HEK293T (cell line): ENCODE measurements at regions not wholly inside any gene's neighbourhood (a gene's known extent, or its start where the extent isn't known, plus 50 kb on each side); places are given as distances from the start of the nearest gene placed in this dataset.

Experiments
- CTCF ChIA-PET: fragments of 350-600 bp; formaldehyde crosslinking; extraction: SDS; loops from one replicate; lab custom pipeline; 2021; ENCODE audit warnings: antibody characterized with exemption, inconsistent platforms; lab: Yijun Ruan, JAX
- POLR2A ChIA-PET: fragments of 350-600 bp; formaldehyde crosslinking; extraction: SDS; loops from one replicate; lab custom pipeline; 2020; ENCODE audit warnings: antibody characterized with exemption, inconsistent platforms; lab: Yijun Ruan, JAX
- DNase-seq: peaks from one replicate; pipeline ENCODE4 v3.0.0; 2012; ENCODE audit warnings: mixed read lengths; ENCODE audit errors: extremely low spot score
- ARNT ChIP-seq: fragments of 450-650 bp; IDR thresholded peaks from 2 replicates; pipeline ENCODE4 v1.6.1; 2017; ENCODE audit warnings: mild to moderate bottlenecking
- BHLHE40 ChIP-seq: fragments of 450-650 bp; IDR thresholded peaks from 2 replicates; pipeline ENCODE4 v1.6.1; 2016; ENCODE audit warnings: mild to moderate bottlenecking, moderate library complexity, borderline replicate concordance
- CTBP1 ChIP-seq: fragments of 450-650 bp; IDR thresholded peaks from 2 replicates; pipeline ENCODE4 v1.6.1; 2016; ENCODE audit warnings: borderline replicate concordance
- ELF4 ChIP-seq: fragments of 450-650 bp; IDR thresholded peaks from 2 replicates; pipeline ENCODE4 v1.6.1; 2017; ENCODE audit warnings: antibody characterized with exemption
- FOXA1 ChIP-seq: fragments of 450-650 bp; IDR thresholded peaks from 2 replicates; pipeline ENCODE4 v1.6.1; 2016; ENCODE audit warnings: mild to moderate bottlenecking
- FOXK2 ChIP-seq: fragments of 450-650 bp; IDR thresholded peaks from 2 replicates; pipeline ENCODE4 v1.6.1; 2016; ENCODE audit warnings: mild to moderate bottlenecking
- FOXM1 ChIP-seq: fragments of 450-650 bp; IDR thresholded peaks from 2 replicates; pipeline ENCODE4 v1.6.1; 2017; ENCODE audit warnings: mild to moderate bottlenecking, borderline replicate concordance
- HDGF ChIP-seq: fragments of 450-650 bp; IDR thresholded peaks from 2 replicates; pipeline ENCODE4 v1.6.1; 2017; ENCODE audit warnings: antibody characterized with exemption, borderline replicate concordance
- L3MBTL2 ChIP-seq: fragments of 450-650 bp; conservative IDR thresholded peaks from 2 replicates; pipeline ENCODE4 v1.6.1; 2016; ENCODE audit warnings: mild to moderate bottlenecking
- LEF1 ChIP-seq: fragments of 450-650 bp; IDR thresholded peaks from 2 replicates; pipeline ENCODE4 v1.6.1; 2017; ENCODE audit warnings: mild to moderate bottlenecking, borderline replicate concordance
- NFRKB ChIP-seq: fragments of 450-650 bp; IDR thresholded peaks from 2 replicates; pipeline ENCODE4 v1.6.1; 2016; ENCODE audit warnings: mild to moderate bottlenecking, moderate library complexity
- PKNOX1 ChIP-seq: fragments of 450-650 bp; IDR thresholded peaks from 2 replicates; pipeline ENCODE4 v1.6.1; 2016
- SP1 ChIP-seq: fragments of 450-650 bp; IDR thresholded peaks from 2 replicates; pipeline ENCODE4 v1.6.1; 2017
- SUZ12 ChIP-seq: fragments of 450-650 bp; IDR thresholded peaks from 2 replicates; pipeline ENCODE4 v1.6.1; 2016; ENCODE audit warnings: mild to moderate bottlenecking
- TARDBP ChIP-seq: fragments of 450-650 bp; IDR thresholded peaks from 2 replicates; pipeline ENCODE4 v1.6.1; 2016
- ZNF384 ChIP-seq: fragments of 450-650 bp; IDR thresholded peaks from 2 replicates; pipeline ENCODE4 v1.6.1; 2016

- ChIA-PET CTCF (no interaction called here), POLR2A (no interaction called here)
- TF ChIP-seq CTBP1 (no peak), HDGF (no peak), LEF1 (no peak)
- DNase-seq: no peak
These were observed 318.3 kb downstream of the TMEM167A start for GRCh38 chr5:82758881-82759280.

GRCh38 chr5:82754759-82755158 lies 322.4 kb downstream of the TMEM167A start:
- no peak for DNase-seq
- ChIA-PET CTCF (no interaction called here), POLR2A (no interaction called here)
- TF ChIP-seq TARDBP (no peak), ARNT (no peak), FOXA1 (no peak), NFRKB (no peak), BHLHE40 (no peak), LEF1 (no peak), HDGF (no peak), CTBP1 (no peak), PKNOX1 (no peak), FOXK2 (no peak), SUZ12 (no peak)

GRCh38 chr5:82754036-82754746 lies 323.0 kb downstream of the TMEM167A start:
- TF ChIP-seq BHLHE40 (no peak), SUZ12 (no peak), NFRKB (no peak), CTBP1 (no peak), FOXA1 (no peak), LEF1 (no peak), L3MBTL2 (no peak), PKNOX1 (no peak), ARNT (no peak), ZNF384 (no peak), TARDBP (no peak), HDGF (no peak), FOXK2 (no peak), FOXM1 (no peak), SP1 (no peak), ELF4 (no peak)
- ChIA-PET POLR2A (no interaction called here), CTCF (no interaction called here)
- no peak for DNase-seq

GRCh38 chr5:82753374-82753773 lies 323.8 kb downstream of the TMEM167A start:
- CTCF ChIA-PET: no interaction called here
- TF ChIP-seq NFRKB: no peak
- TF ChIP-seq SUZ12: no peak
- POLR2A ChIA-PET: no interaction called here

GRCh38 chr5:82749461-82749820 lies 327.8 kb downstream of the TMEM167A start:
- POLR2A ChIA-PET: no interaction called here
- no peak for DNase-seq
- CTCF ChIA-PET: no interaction called here
- no peak for TF ChIP-seq ARNT
- TF ChIP-seq ELF4: no peak
- TF ChIP-seq PKNOX1: no peak
- TF ChIP-seq SUZ12: no peak
- no peak for TF ChIP-seq SP1
- TF ChIP-seq L3MBTL2: no peak
- TF ChIP-seq ZNF384: no peak
- TF ChIP-seq HDGF: no peak
- TF ChIP-seq TARDBP: no peak
- no peak for TF ChIP-seq BHLHE40
- TF ChIP-seq LEF1: no peak
- no peak for TF ChIP-seq NFRKB
- no peak for TF ChIP-seq CTBP1
- no peak for TF ChIP-seq FOXA1

More at GRCh38 chr5:82753374-82753773, 323.8 kb downstream of the TMEM167A start:
- no peak for DNase-seq

- POLR2A ChIA-PET: no interaction called here
- no peak for TF ChIP-seq ARNT
- no peak for TF ChIP-seq FOXM1
- TF ChIP-seq NFRKB: no peak
- no peak for TF ChIP-seq CTBP1
- no peak for TF ChIP-seq L3MBTL2
- no peak for TF ChIP-seq ZNF384
- TF ChIP-seq TARDBP: no peak
- TF ChIP-seq HDGF: no peak
- no peak for TF ChIP-seq BHLHE40
- CTCF ChIA-PET: no interaction called here
- no peak for DNase-seq
These were observed 328.3 kb downstream of the TMEM167A start for GRCh38 chr5:82748688-82749460.
